Activated naive CD4-positive, alpha-beta T cell treated with Interleukin-2 at 50 U/mL for 16 hours (primary cell): ENCODE measurements at regions not wholly inside any gene's neighbourhood (a gene's known extent, or its start where the extent isn't known, plus 50 kb on each side); places are given as distances from the start of the nearest gene placed in this dataset.

ENCODE experiments used
- DNase-seq: peaks from one replicate; pipeline ENCODE4 v3.0.0-alpha.2; 2020

GRCh38 chr5:2656206-2656605, 95.3 kb downstream of the IRX2 start:
- DNase-seq: no peak

- no peak for DNase-seq
Observed at GRCh38 chr5:2653991-2654390, 97.5 kb downstream of the IRX2 start.

- no peak for DNase-seq
Observed at GRCh38 chr5:2651116-2651515, 100.4 kb downstream of the IRX2 start.

GRCh38 chr5:2642684-2643345, 108.7 kb downstream of the IRX2 start:
- DNase-seq: no peak

- DNase-seq: no peak
Observed at GRCh38 chr5:2640717-2641116, 110.8 kb downstream of the IRX2 start.

- no peak for DNase-seq
Observed at GRCh38 chr5:2639425-2639824, 112.1 kb downstream of the IRX2 start.

- DNase-seq: no peak
Observed at GRCh38 chr5:2634399-2635176, 116.9 kb downstream of the IRX2 start.

- DNase-seq: no peak
Observed at GRCh38 chr5:2633992-2634391, 117.5 kb downstream of the IRX2 start.

GRCh38 chr5:2631758-2632157, 119.7 kb downstream of the IRX2 start:
- DNase-seq: no peak

- DNase-seq: no peak
Observed at GRCh38 chr5:2629045-2629444, 122.4 kb downstream of the IRX2 start.

GRCh38 chr5:2627867-2628266, 123.6 kb downstream of the IRX2 start:
- no peak for DNase-seq

GRCh38 chr5:2626572-2626971, 124.9 kb downstream of the IRX2 start:
- no peak for DNase-seq

GRCh38 chr5:2622866-2623265, 128.6 kb downstream of the IRX2 start:
- no peak for DNase-seq

- DNase-seq: no peak
Observed at GRCh38 chr5:2621631-2622030, 129.8 kb downstream of the IRX2 start.

GRCh38 chr5:2619216-2619615, 132.3 kb downstream of the IRX2 start:
- DNase-seq: no peak

GRCh38 chr5:2617461-2617860, 134.0 kb downstream of the IRX2 start:
- DNase-seq: no peak

- no peak for DNase-seq
Observed at GRCh38 chr5:2615917-2616316, 135.6 kb downstream of the IRX2 start.

- DNase-seq: no peak
Observed at GRCh38 chr5:2614571-2614970, 136.9 kb downstream of the IRX2 start.

- DNase-seq: no peak
Observed at GRCh38 chr5:2611659-2612058, 139.8 kb downstream of the IRX2 start.

- no peak for DNase-seq
Observed at GRCh38 chr5:2610986-2611385, 140.5 kb downstream of the IRX2 start.

- no peak for DNase-seq
Observed at GRCh38 chr5:2608391-2608790, 143.1 kb downstream of the IRX2 start.

- DNase-seq: no peak
Observed at GRCh38 chr5:2607598-2607997, 143.9 kb downstream of the IRX2 start.

GRCh38 chr5:2603272-2603575, 148.3 kb downstream of the IRX2 start:
- no peak for DNase-seq

- no peak for DNase-seq
Observed at GRCh38 chr5:2602451-2603271, 148.8 kb downstream of the IRX2 start.
